AG09309 (cell line): ENCODE measurements at regions not wholly inside any gene's neighbourhood (a gene's known extent, or its start where the extent isn't known, plus 50 kb on each side); places are given as distances from the start of the nearest gene placed in this dataset.

ENCODE experiments used
- DNase-seq: peaks from one replicate; pipeline ENCODE4 v3.0.0-alpha.2; 2010; ENCODE audit warnings: low read depth
- H3K4me3 ChIP-seq: 2 replicates; pipeline ENCODE4 v1.5.1; 2011; ENCODE audit warnings: mild to moderate bottlenecking, low read depth, low read length, moderate library complexity; ENCODE audit not compliant: control insufficient read depth
- CTCF ChIP-seq: IDR thresholded peaks from 2 replicates; pipeline ENCODE4 v1.5.1; 2011; ENCODE audit warnings: mild to moderate bottlenecking, low read depth, low read length, inconsistent platforms; ENCODE audit not compliant: insufficient read depth, control insufficient read depth; ENCODE audit errors: missing control alignments

GRCh38 chr6:155646443-155646842 lies 190.8 kb upstream of the NOX3 start:
- H3K4me3 ChIP-seq, result no peak overlapping the region
- no peak for DNase-seq
- no peak for TF ChIP-seq CTCF

DNA sequence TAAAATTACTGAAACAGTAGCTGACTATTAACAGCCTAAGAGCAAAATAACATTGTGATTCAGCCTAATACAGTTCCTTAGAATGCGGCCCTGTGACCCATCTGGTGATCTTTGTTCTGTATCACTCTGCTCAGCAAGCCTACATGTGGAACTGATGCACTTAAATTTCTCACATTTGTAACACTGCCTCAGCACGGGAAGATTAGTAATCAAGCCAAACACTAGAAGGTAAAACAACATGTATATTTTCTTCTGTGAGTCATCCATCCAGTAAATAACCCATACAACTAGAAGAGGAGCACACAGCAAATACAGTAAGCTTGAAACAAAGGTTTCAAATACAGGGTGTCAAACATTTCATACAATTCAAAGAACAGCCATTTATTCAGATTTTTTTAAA lies 189.7 kb upstream of the NOX3 start:
- no peak for TF ChIP-seq CTCF
- DNase-seq, result no peak

DNA sequence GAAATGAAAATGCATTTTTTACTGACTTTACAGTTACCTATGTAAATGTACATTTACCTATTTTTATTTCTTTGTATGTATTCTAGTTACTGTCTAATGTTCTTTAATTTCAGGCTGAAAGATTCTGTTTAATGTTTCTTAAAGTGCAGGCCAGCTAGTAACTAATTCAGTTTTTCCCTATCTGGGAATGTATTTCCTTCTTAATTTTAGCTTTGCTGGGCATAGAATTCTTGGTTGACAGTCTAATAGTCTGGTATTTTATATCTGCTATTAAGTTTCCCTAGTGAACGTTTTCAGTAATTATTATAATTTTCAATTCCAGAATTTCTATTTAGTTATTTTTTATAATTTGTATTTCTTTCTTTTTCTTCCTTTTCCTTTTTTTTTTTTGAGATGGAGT lies 186.0 kb upstream of the NOX3 start:
- no peak for TF ChIP-seq CTCF
- DNase-seq, result no peak
- no peak overlapping the region for H3K4me3 ChIP-seq

More for the DNA sequence above, 189.7 kb upstream of the NOX3 start:
- no peak overlapping the region for H3K4me3 ChIP-seq

- H3K4me3 ChIP-seq, result no peak overlapping the region
- DNase-seq, result no peak
- TF ChIP-seq CTCF, result no peak
Measured at GRCh38 chr6:155638200-155638599, 182.6 kb upstream of the NOX3 start.

- H3K4me3 ChIP-seq, result no peak overlapping the region
- TF ChIP-seq CTCF, result no peak
- no peak for DNase-seq
Measured at GRCh38 chr6:155635416-155635815, 179.8 kb upstream of the NOX3 start.

- TF ChIP-seq CTCF, result no peak
- no peak for DNase-seq
- no peak overlapping the region for H3K4me3 ChIP-seq
Measured at GRCh38 chr6:155630085-155630484, 174.4 kb upstream of the NOX3 start.

GRCh38 chr6:155629652-155630051 lies 174.0 kb upstream of the NOX3 start:
- no peak for TF ChIP-seq CTCF
- DNase-seq, result no peak

More at GRCh38 chr6:155629652-155630051, 174.0 kb upstream of the NOX3 start:
- H3K4me3 ChIP-seq, result no peak overlapping the region
